ENCODE measurements at regions not wholly inside any gene's neighbourhood (a gene's known extent, or its start where the extent isn't known, plus 50 kb on each side); places are given as distances from the start of the nearest gene placed in this dataset.
"Not testable (repeated sequence)": the region's sequence is repeated elsewhere in the genome, so short reads cannot be mapped to it uniquely, and the experiment has no call there.

- no peak for DNase-seq (ENCODE audit: low spot score)
Measured at GRCh38 chr3:82509106-82509842, 747.8 kb upstream of the GBE1 start.

DNA sequence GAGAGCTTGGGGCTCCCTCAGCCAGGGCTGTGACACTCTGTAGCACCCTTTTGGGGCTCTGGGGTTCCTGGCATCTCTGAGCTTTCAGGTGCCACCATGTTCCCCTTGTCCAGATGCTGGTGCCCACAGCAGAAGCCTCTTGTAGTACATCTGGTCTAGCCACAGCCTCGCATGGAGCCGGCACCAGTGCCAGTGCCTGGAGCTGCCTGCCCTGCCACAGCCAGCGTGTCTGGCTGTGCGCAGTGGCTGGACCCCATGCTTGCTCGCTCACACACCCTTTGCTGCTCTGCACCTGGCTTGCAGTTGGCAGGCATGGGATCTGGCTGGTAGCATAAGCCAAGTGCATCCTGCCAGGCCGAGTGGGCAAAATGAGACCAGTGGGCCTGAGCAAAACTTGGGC lies 744.8 kb upstream of the GBE1 start:
- DNase-seq (ENCODE audit: low spot score): no peak

DNA sequence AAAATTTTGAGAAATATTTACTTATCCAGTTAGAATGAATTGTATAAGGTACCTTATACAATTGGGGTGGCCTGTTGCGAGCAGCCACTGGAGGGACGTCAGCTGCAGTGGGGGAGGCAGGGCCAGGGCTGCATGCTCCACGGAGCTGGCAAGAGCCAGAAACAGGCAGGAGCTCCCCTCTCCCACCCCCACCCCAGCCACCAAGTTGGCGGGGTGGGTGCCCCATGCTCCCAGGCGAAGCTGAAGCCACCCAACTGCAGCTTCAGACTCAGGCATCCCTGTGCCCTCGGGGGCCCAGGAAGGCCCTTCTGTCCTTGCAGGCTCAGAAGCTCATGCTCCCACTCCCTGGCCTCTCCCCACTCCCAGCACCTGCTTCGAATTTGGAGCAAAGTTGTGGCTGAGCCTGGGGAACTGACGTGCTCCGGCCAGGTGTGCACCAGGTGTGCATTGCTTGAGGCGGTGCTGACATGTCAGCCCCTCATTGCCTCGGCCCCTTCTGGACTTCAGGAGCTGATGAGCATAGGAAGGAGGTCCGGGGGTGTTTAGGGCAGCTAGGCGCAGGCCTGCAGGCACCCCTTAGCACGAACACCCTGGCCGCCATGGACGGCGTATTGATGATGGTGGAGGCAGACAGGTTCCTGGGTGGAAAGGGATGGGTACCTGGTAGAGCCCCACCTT lies 743.8 kb upstream of the GBE1 start:
- DNase-seq (ENCODE audit: low spot score): no peak

DNA sequence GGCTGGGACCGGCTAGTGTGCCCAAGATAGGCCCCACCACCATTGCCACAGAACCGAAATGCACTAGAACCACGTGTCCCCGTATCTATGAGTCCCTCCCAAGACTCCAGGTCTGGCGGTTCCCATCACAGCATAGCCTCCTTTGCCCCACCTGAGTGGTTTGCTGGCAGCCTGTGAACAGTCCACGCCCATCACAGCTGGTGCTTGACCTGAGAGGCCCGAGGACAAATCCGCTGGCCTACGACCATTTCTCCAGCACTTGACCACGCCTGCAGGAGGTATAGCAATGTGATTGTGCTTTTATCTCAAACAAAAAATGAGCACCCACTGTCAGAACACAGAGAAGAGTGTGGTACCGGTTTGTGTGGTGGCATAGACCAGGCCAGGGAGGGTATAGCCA lies 736.7 kb upstream of the GBE1 start:
- DNase-seq (ENCODE audit: low spot score): no peak

- DNase-seq (ENCODE audit: low spot score): no peak
Measured at GRCh38 chr3:82496890-82497560, 735.6 kb upstream of the GBE1 start.

DNA sequence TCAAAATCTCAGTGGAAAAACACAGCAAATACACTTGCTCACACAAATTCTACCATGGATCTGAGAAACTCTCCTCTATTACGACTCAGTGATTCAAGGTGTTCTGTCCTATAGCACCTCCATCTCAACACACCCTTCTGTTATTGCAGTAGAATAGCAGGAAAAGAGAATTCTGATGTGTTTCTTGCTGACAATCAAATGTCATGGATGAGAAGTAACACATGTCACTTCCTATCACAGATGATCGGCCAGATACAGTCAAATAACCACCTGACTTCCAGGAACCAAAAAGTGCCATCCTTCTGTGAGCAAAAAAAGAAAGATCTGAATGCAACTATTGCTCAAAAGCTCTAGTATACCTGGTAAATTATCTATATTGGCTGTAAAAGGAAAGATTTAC lies 734.2 kb upstream of the GBE1 start:
- no peak for DNase-seq (ENCODE audit: low spot score)

DNA sequence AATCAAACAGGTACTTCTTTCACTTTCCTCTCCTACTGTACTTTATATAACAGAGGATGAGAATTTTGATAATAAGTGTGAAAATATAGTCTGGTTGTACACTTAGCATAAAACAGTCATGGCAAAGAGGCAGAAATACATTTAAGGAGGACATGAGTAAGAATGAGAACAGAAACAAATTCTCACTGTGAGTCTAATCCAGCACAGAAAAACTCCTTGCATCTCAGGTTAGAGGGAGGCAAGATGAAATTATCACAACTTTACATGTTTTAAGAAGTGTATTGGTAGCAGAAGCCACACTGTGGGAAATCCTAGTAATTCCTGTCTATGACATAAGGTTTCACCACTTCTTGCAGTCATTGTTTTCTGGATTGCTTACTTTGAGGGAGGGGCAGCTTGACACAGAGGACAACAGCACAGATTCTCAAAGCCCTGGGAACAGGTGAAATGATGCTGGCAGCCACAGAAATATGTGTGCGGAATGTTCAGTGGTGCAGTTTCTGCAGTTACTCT lies 733.6 kb upstream of the GBE1 start:
- no peak for DNase-seq (ENCODE audit: low spot score)

DNA sequence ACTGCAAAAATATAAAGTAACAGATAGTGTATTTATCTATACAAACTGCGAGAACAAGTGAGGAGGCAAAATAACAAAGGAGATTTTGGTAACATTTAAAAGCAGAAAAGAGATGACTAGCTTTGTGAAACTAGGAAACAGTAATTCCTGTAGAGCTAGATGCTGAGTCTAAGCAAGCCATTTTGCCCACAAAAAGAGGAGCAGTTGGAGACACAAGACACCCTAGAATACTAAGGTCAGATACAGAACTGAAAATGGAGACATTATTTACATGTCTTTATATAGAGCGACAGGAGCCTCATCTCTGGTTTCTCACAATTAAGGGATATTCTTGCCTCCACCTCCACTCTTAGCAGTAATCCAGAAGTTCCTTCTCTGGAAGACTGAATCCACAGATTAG lies 732.4 kb upstream of the GBE1 start:
- DNase-seq (ENCODE audit: low spot score): no peak

- DNase-seq (ENCODE audit: low spot score): no peak
Measured at GRCh38 chr3:82475306-82475705, 713.9 kb upstream of the GBE1 start.

GRCh38 chr3:82474711-82475110 lies 713.3 kb upstream of the GBE1 start:
- DNase-seq (ENCODE audit: low spot score): no peak

DNA sequence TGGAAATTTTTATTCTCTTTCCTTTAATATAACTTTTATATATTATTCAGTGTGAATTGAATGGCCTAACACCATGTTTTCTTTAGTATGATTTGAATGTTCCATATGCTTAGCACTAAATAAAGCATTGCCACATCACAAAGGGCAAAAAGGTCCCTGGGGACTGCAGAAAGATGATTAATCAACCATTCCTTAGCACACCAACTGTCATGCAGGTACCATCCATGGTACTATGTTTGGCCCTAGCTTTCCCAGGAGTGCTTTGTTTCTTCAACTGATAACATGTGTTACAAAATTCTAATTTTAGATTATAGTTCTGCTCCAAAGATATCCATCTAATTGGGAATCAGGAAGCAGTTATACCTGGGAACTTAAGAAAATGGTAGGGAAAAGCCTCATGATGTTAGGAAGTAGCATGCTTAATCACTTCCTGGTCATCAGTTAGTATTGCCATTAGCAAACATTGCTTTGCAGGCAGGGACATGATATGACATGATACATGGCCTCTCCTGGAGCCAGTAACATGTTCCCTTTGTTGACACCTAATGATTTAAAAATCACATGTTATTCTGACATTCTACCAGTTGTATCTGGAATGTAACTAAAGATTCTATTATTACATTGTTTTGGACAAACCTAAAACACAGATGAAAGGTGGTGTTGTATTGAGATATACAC lies 712.6 kb upstream of the GBE1 start:
- no peak for DNase-seq (ENCODE audit: low spot score)

GRCh38 chr3:82467051-82467450 lies 705.6 kb upstream of the GBE1 start:
- DNase-seq (ENCODE audit: low spot score): no peak

- no peak for DNase-seq (ENCODE audit: low spot score)
Measured at GRCh38 chr3:82462977-82463376, 701.5 kb upstream of the GBE1 start.

DNA sequence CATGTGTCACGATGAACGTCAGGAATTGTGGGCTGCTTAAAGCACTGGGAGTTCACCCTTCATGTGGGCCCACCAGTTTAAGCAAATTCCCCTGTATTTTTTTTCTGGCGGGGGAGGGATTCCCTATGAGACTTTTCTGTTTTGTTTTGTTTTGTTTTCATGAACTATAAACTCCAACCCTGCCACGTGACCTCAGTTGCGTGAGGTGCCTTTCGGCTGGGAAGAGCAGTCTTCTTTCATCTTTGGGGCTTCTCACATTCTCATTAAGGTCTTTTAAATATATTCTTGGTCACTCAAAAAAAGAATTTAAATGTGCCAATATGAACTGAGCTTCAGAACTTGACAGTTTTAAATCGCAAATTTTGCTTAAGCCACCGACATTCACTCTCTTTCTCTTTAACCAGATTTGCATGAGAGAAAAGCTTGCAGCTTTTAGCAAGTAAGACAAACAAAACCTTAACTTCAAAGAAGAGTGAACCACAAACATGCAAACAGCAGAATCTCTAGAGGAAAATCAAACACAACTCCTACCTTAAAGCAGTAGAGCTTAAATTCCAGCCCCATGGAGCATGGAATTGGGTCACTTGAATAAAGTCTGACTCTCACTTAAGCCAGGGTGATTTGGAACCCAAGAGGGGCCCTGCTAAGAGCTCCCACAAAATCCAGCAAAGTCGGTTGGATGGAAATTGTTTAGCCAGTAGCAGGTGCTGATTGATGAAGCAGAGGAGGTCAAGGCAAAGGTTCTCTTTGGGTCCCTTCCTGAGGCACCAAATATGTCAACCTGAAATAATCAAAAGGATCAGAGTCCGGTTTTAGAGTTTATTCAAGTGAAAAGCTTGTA lies 699.8 kb upstream of the GBE1 start:
- no peak for DNase-seq (ENCODE audit: low spot score)

DNA sequence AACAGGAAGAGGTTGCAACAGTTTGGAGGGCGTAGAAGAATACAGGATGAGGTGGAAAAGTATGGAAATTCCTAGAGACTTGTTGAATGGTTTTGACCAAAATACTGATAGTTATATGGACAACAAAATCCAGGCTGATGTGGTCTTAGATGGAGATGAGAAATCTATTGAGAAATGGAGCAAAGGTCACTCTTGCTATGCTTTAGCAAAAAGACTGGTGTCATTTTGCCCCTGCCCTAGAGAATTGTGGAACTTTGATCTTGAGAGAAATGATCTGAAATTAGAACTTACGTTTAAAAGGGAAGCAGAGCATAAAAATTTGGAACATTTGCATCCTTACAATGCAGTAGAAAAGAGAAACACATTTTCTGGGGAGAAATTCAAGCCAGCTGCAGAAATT lies 686.9 kb upstream of the GBE1 start:
- DNase-seq (ENCODE audit: low spot score): no peak

- not testable (repeated sequence) for DNase-seq (ENCODE audit: low spot score)
Measured at GRCh38 chr3:82428821-82429220, 667.4 kb upstream of the GBE1 start.

- DNase-seq (ENCODE audit: low spot score): no peak
Measured at GRCh38 chr3:82424031-82424339, 662.5 kb upstream of the GBE1 start.

- DNase-seq (ENCODE audit: low spot score): no peak
Measured at GRCh38 chr3:82423268-82424030, 662.0 kb upstream of the GBE1 start.

DNA sequence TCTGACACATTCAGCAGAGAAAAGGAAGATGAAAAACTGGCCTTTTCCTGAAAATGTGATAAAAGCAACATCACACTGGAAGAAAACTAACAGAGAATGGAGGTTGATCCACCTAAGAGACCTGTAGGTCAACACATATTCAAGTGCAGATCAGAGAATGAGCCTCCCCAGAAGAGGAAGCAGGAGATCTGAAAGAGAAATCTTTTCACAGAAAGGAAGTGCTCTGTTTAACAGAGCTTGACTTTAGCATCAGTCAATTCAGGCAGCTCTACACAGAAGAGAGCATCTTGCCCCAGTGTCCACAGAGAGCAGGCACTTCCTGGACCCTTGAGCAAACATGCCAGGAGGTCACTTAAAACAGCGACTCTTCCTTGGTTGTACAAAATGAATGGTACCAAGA lies 655.4 kb upstream of the GBE1 start:
- DNase-seq (ENCODE audit: low spot score): no peak

DNA sequence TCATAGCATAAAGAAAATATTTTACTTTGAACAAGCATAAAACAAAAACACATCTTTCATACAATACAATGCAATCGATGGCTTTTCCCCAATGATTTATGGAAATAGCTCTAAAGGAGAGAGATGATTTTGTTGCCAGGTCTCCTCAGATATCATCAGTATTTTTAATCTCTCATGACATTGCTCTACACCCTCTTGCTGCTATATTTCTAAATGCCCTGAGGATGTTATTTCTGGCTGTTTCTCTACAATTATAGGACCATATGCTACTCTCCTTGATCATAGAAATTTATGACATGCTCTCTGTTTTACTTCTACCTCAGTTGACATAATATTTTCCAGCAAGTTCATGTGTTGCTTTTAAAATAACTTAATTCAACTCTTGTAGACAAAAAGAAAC lies 654.9 kb upstream of the GBE1 start:
- DNase-seq (ENCODE audit: low spot score): no peak

DNA sequence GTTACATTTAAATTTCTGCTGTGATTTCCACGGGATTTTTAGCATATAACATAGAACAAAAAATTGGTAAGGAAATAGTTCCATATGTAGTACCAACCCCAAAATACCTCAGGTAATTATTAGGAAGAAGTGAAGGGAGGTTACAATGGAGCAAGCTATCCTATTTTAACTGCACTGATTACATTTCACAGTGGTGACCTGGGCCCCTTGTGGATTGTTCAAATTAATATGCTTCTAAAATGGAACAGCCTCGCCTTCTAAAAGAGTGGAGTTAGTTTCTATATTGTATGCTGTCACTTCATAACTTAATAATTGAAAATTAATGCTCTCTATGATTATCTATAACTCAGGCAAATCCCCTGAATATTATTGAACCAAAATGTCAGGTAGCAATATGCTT lies 651.7 kb upstream of the GBE1 start:
- no peak for DNase-seq (ENCODE audit: low spot score)

Measured in left forelimb (tissue), 1 donor.